ENCODE measurements at regions not wholly inside any gene's neighbourhood (a gene's known extent, or its start where the extent isn't known, plus 50 kb on each side); places are given as distances from the start of the nearest gene placed in this dataset.

DNA sequence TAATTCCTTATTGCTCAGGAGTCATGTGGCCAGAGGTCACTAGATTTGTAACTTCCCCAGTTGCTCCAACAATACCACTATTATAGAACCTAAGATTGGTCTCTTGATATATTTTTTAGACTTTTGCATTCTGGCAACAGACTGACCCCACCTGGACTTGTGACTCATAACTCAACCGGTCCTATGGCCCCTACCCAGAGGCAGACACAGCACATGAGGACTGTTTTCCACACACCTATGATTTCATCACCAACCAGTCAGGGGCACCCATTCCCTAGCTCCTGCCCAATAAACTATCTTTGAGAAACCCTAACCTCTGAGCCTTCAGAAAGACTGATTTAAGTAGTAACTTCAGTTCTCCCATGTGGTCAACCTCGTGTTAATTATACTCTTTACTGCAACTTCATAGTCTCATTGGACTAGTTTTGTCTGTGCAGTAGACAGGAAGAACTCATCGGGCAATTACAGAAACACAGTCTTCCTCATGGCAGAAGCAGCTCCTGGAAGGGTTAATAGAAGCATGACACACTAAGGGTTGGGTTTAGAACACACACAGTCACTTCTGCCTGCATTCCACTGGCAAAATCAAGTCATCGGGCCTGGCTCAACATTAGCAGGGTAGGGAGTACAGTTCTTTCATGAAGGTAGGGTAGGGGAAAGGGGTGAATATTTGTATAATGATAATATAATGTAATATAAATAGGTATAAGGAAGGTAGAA is 251.8 kb downstream of the UQCRFS1 start:
- TF ChIP-seq CTCF (IDR thresholded peaks at IDR 0.05) (no peak), POLR2A (IDR thresholded peaks at IDR 0.05) (no peak)
